ENCODE measurements at regions not wholly inside any gene's neighbourhood (a gene's known extent, or its start where the extent isn't known, plus 50 kb on each side); places are given as distances from the start of the nearest gene placed in this dataset.
A peak's percentile ranks its signal among the peaks of the same experiment; 100 is the strongest.

DNA sequence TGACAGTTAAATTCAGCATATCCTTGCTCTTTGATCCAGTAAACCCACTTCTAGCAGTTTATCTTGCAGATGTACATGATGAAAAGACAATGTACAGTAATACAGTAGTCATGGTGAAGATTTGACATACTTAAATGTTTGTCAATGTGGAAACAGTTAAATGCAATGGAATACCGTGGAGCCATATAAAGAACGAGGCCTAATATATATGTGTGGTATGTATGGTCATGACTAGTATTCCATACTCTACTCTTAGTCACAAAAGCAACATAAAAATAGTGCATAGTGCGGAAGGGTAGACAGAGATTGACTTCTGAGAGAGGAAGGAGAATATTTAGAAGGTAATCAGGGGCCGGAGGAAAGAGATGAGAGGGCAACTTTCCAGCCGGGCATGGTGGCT, 70.7 kb upstream of the ARMC2 start:
- no peak overlapping the region for H3K4me3 ChIP-seq (ENCODE audit: low read depth, low read length)
- TF ChIP-seq, protein P1, sequence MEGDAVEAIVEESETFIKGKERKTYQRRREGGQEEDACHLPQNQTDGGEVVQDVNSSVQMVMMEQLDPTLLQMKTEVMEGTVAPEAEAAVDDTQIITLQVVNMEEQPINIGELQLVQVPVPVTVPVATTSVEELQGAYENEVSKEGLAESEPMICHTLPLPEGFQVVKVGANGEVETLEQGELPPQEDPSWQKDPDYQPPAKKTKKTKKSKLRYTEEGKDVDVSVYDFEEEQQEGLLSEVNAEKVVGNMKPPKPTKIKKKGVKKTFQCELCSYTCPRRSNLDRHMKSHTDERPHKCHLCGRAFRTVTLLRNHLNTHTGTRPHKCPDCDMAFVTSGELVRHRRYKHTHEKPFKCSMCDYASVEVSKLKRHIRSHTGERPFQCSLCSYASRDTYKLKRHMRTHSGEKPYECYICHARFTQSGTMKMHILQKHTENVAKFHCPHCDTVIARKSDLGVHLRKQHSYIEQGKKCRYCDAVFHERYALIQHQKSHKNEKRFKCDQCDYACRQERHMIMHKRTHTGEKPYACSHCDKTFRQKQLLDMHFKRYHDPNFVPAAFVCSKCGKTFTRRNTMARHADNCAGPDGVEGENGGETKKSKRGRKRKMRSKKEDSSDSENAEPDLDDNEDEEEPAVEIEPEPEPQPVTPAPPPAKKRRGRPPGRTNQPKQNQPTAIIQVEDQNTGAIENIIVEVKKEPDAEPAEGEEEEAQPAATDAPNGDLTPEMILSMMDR (IDR thresholded peaks at IDR 0.05; ENCODE audit: control insufficient read depth, extremely low read depth, insufficient read depth): no peak
- DNase-seq (ENCODE audit: low read depth): no peak

DNA sequence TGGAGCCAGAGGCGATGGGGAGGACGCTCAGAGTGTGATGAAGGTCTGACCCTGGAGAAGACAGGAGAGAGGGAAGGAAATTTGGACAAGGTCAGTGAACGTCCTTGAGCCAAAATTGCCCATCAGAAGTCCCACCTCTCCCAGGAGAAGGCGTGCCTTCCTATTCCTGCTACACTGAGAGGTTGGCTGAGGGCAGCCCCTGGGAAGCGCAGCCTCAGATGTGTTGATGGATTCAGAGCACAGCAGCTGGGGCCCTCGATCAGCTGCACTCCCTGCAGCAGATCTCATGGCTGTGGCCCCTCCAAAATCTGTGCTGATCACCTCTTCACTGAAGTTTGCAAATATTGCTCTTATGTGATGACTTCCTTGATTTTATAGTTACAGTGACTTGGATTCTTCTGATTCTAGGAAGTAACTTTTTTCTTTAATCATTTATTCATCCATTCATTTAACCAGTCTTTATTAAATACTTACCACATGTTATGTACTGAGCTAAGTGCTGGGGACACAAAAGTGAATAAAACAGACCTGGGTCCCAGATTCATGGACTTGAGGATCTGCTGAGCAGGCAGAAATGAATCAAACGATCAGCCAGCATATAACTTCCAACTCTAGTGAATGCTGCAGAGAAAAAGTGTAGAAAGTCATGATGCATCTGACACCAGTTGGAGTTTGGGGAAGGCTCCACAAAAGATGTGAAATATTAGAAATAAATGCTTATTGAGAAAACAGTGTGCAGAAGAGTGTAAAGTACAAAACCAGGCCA, 69.6 kb upstream of the ARMC2 start:
- TF ChIP-seq, protein P1 (IDR thresholded peaks at IDR 0.05; ENCODE audit: control insufficient read depth, extremely low read depth, insufficient read depth): no peak
- no peak overlapping the region for H3K4me3 ChIP-seq (ENCODE audit: low read depth, low read length)
- DNase-seq (ENCODE audit: low read depth): no peak

DNA sequence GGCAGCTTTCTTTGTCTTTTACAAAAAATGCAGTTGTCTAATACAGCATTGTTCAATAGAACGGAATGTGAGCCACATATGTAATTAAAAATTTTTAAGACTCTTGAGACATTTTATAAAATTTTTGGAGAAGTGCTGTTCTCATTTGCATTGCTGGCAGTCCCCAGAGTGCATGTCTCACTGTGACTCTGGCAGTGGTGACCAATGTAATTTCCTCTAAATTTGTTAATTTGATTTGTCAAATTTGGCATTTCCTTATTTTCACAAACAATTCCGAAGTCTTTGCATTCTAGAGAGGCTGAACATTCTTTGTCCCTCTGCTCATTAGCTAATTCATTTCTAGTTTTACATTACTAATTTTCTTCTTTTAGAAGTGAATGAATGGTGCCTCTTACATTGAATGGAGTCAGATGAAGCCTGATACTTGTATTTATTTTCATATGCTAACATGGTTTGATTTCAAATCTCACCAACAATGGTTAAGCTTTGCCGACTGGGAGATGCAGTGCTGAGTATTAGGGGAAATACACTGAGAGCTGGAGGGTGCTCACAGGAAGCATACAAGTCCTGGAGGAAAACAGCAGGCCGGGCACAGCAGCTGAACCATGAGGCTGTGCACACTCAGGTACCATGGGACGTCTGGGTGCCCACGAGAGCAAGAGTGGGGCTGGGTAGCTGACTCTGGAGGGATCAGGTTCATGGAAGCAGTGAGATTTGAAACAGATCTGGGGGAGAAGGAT, 68.5 kb upstream of the ARMC2 start:
- no peak overlapping the region for H3K4me3 ChIP-seq (ENCODE audit: low read depth, low read length)
- no peak for DNase-seq (ENCODE audit: low read depth)
- TF ChIP-seq, protein P1 (IDR thresholded peaks at IDR 0.05; ENCODE audit: control insufficient read depth, extremely low read depth, insufficient read depth): no peak

DNA sequence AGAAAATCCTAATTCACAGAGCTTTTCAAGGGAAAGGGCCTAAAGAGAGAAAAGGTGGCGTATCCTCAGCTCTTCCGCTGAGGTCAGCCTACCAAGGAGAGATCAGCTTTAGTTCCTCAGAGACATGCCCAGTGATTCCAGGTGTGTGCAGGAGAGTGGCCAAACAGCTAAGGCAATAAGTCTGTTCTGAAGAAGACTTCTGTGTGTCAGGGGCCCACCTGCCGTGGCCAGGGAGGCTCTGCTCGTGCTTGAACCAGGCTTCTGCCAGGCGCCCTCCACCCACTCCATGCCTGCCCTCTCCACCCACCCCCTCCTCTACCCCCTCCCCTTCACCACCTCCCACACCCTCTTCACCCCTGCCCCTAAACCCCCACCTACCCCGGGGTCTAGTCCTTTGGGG, 67.4 kb upstream of the ARMC2 start:
- no peak for DNase-seq (ENCODE audit: low read depth)
- TF ChIP-seq, protein P1 (IDR thresholded peaks at IDR 0.05; ENCODE audit: control insufficient read depth, extremely low read depth, insufficient read depth): no peak
- H3K4me3 ChIP-seq (ENCODE audit: low read depth, low read length): no peak overlapping the region

DNA sequence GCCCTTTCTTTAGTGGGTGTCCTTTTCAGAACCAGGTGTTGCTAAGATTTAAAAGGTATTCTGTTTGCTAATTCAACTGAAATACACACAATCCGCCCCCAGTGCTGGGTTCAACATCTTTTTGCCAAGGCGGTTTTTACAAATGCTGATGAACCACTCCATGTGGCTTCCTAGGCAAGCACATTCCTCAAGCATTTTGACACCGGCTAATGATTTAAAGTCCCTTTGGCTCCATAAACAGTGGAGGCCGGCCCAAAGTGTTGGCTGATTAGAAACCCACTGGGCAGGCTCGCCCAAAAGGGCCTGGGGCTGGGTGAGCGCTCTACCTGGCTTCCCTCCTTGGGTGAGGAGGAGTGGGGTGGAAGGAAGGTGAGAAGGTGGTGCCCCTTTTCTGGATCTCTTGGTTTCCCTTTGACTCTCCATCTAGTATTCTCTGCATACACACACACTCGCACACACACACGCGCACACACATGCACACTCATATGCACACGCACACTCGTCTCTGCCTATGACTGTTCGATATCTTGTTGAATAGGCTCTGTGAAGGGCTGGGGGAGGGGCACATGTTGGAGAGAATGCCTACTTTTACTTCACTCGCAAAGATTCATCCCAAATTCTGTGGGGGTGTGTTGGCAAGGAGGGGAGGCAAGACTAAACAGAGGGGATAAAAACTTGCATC, 66.7 kb upstream of the ARMC2 start:
- no peak for DNase-seq (ENCODE audit: low read depth)
- peak overlapping the region; percentile 28 for H3K4me3 ChIP-seq (ENCODE audit: low read depth, low read length)
- TF ChIP-seq, protein P1 (IDR thresholded peaks at IDR 0.05; ENCODE audit: control insufficient read depth, extremely low read depth, insufficient read depth): no peak

DNA sequence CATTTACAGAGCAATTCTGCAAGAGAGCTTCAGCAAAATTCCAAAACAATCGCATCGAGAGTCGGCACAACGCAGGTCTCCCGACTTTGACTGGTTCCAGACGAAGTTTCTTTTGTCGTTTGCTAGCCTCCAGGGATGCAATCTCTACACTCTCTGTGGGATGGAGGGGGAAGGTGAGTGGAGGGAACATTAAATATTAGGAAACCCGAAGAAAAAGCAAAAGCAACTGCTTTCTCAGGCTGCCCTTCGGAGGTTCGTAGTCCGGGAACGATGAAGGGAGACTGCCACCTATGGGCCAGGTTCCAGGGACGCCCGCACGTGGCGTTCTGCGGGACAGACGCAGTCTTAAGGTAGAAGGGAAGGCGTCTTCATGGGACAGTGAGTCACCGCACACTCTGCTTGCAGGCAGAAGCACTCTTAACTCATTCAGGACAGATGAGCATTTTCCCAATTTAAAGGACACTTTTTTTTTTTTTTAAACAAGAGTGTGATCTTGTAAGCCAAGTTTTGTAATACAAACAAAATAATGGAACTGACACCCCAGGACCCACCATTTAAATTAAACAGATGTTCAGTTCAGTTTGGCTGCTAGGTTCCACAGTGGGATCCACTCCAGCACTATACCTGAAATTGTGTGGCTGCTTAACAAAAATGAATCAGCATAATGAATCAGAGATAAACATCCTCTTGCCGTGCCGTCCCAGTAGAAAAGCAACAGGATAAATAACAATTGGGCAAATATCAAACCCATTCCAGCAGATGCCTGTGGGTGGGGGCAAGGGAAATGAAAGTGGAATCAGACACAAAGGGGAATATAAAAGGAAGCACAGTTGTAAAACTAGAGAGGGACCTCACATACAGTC, 65.8 kb upstream of the ARMC2 start:
- peak overlapping the region; percentile 28 for H3K4me3 ChIP-seq (ENCODE audit: low read depth, low read length)
- TF ChIP-seq, protein P1 (IDR thresholded peaks at IDR 0.05; ENCODE audit: control insufficient read depth, extremely low read depth, insufficient read depth): peak; percentile 87
- peak; percentile 73 for DNase-seq (ENCODE audit: low read depth)

Measured in LNCaP clone FGC (cell line).